ENCODE measurements at regions not wholly inside any gene's neighbourhood (a gene's known extent, or its start where the extent isn't known, plus 50 kb on each side); places are given as distances from the start of the nearest gene placed in this dataset.

- TF ChIP-seq, protein P1, sequence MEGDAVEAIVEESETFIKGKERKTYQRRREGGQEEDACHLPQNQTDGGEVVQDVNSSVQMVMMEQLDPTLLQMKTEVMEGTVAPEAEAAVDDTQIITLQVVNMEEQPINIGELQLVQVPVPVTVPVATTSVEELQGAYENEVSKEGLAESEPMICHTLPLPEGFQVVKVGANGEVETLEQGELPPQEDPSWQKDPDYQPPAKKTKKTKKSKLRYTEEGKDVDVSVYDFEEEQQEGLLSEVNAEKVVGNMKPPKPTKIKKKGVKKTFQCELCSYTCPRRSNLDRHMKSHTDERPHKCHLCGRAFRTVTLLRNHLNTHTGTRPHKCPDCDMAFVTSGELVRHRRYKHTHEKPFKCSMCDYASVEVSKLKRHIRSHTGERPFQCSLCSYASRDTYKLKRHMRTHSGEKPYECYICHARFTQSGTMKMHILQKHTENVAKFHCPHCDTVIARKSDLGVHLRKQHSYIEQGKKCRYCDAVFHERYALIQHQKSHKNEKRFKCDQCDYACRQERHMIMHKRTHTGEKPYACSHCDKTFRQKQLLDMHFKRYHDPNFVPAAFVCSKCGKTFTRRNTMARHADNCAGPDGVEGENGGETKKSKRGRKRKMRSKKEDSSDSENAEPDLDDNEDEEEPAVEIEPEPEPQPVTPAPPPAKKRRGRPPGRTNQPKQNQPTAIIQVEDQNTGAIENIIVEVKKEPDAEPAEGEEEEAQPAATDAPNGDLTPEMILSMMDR (IDR thresholded peaks at IDR 0.05; ENCODE audit: low read length): no peak
- TF ChIP-seq EZH2 (optimal IDR thresholded peaks at IDR 0.05; ENCODE audit: low read depth, low read length) (no peak), EZH2phosphoT487 (IDR thresholded peaks at IDR 0.05; ENCODE audit: low read length) (no peak)
These were observed 103.8 kb upstream of the TBX18 start for GRCh38 chr6:84868149-84868548.
